ENCODE measurements at regions not wholly inside any gene's neighbourhood (a gene's known extent, or its start where the extent isn't known, plus 50 kb on each side); places are given as distances from the start of the nearest gene placed in this dataset.

- DNase-seq (ENCODE audit: low read depth): no peak
These were observed 50.7 kb upstream of the SPATA12 start for GRCh38 chr3:57009802-57010201.

- DNase-seq (ENCODE audit: low read depth): no peak
These were observed 51.1 kb upstream of the SPATA12 start for GRCh38 chr3:57009367-57009766.

GRCh38 chr3:57007521-57008460, 52.7 kb upstream of the SPATA12 start:
- DNase-seq (ENCODE audit: low read depth): peak; percentile 88

- DNase-seq (ENCODE audit: low read depth): no peak
These were observed 53.5 kb upstream of the SPATA12 start for GRCh38 chr3:57006949-57007419.

- DNase-seq (ENCODE audit: low read depth): no peak
These were observed 54.2 kb upstream of the SPATA12 start for GRCh38 chr3:57006179-57006657.

- no peak for DNase-seq (ENCODE audit: low read depth)
These were observed 56.2 kb upstream of the SPATA12 start for GRCh38 chr3:57004229-57004628.

- DNase-seq (ENCODE audit: low read depth): no peak
These were observed 56.8 kb upstream of the SPATA12 start for GRCh38 chr3:57003676-57004075.

- DNase-seq (ENCODE audit: low read depth): no peak
These were observed 59.1 kb upstream of the SPATA12 start for GRCh38 chr3:57001356-57001755.

GRCh38 chr3:57000012-57000411, 60.5 kb upstream of the SPATA12 start:
- DNase-seq (ENCODE audit: low read depth): no peak

- no peak for DNase-seq (ENCODE audit: low read depth)
These were observed 60.9 kb upstream of the SPATA12 start for GRCh38 chr3:56999547-56999946.

GRCh38 chr3:56998076-56998529, 62.4 kb upstream of the SPATA12 start:
- no peak for DNase-seq (ENCODE audit: low read depth)

- no peak for DNase-seq (ENCODE audit: low read depth)
These were observed 62.8 kb upstream of the SPATA12 start for GRCh38 chr3:56997675-56998074.

GRCh38 chr3:56997041-56997440, 63.4 kb upstream of the SPATA12 start:
- no peak for DNase-seq (ENCODE audit: low read depth)

GRCh38 chr3:56994391-56994790, 66.1 kb upstream of the SPATA12 start:
- no peak for DNase-seq (ENCODE audit: low read depth)

- DNase-seq (ENCODE audit: low read depth): no peak
These were observed 69.8 kb upstream of the SPATA12 start for GRCh38 chr3:56990641-56991015.

- no peak for DNase-seq (ENCODE audit: low read depth)
These were observed 70.4 kb upstream of the SPATA12 start for GRCh38 chr3:56989977-56990640.

- DNase-seq (ENCODE audit: low read depth): no peak
These were observed 71.1 kb upstream of the SPATA12 start for GRCh38 chr3:56989169-56989976.

GRCh38 chr3:56988458-56989168, 71.9 kb upstream of the SPATA12 start:
- DNase-seq (ENCODE audit: low read depth): peak; percentile 74

GRCh38 chr3:56987238-56987895, 73.1 kb upstream of the SPATA12 start:
- no peak for DNase-seq (ENCODE audit: low read depth)

- no peak for DNase-seq (ENCODE audit: low read depth)
These were observed 74.1 kb upstream of the SPATA12 start for GRCh38 chr3:56986347-56986746.

- no peak for DNase-seq (ENCODE audit: low read depth)
These were observed 74.6 kb upstream of the SPATA12 start for GRCh38 chr3:56985878-56986277.

All from fibroblast of the conjunctiva (primary cell).